ENCODE measurements at regions not wholly inside any gene's neighbourhood (a gene's known extent, or its start where the extent isn't known, plus 50 kb on each side); places are given as distances from the start of the nearest gene placed in this dataset.

DNA sequence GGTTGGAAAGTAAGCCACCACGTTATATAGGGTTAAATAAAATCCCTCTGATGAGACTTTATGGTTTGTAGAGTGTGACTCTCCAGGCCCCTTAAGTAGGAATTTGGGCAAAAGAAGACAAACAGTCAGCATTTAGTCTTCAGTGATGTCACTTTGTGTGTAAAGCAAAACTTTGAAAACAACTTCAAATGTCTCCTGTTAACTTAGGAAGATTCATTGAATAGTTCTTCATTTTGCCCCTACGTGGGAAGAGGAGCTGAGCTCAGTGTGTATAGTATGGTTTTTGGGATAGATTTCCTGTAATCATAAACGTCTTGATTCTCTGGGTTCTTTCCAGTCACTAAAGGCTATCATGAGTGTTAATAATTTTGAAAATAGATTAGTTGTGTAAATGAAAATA lies 101.3 kb downstream of the GADD45G start:
- Histone ChIP-seq H3K27ac (ENCODE audit: low read length) (no peak overlapping the region), H3K36me3 (ENCODE audit: control insufficient read depth, insufficient read depth, low read length) (no peaks in the 10 kb centered on the region)

DNA sequence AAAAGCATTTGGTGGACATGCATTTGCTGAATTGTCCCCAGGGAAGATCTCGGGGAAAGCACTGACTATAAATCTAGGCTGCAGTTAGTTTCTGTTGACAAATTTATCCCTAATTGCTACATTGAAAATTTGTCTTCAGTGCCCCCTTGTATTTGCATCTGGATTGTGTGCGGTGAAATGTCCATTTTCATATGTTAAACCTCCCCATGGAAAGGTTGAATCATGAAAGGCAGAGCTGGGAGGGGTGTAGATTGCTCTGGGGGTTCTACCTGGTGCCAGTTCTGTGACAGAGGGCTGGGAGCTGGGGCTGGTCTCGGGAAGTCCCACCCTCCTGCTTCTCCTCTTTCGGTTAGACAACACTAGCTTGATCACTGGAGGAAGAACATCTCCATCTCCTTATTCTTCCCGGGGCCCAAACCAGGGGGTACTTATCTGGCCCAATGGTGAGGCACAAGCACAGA lies 101.9 kb downstream of the GADD45G start:
- no CpG with 5 or more reads among the region's 5 CpGs for WGBS (ENCODE audit: insufficient coverage, insufficient read length)
- Histone ChIP-seq H3K4me3 (ENCODE audit: low read length) (no peak overlapping the region), H3K9me3 (ENCODE audit: control insufficient read depth, insufficient read depth, low read length) (no peaks in the 10 kb centered on the region), H3K27me3 (ENCODE audit: control insufficient read depth, insufficient read depth, low read length) (no peaks in the 10 kb centered on the region), H3K36me3 (ENCODE audit: control insufficient read depth, insufficient read depth, low read length) (no peaks in the 10 kb centered on the region), H3K27ac (ENCODE audit: low read length) (no peak overlapping the region), H3K4me1 (ENCODE audit: control insufficient read depth, insufficient read depth, low read length) (no peaks in the 10 kb centered on the region)
- DNase-seq (ENCODE audit: low read depth, low spot score): no peak

More for the DNA sequence above, 101.3 kb downstream of the GADD45G start:
- no peaks in the 10 kb centered on the region for H3K9me3 ChIP-seq (ENCODE audit: control insufficient read depth, insufficient read depth, low read length)
- H3K4me1 ChIP-seq (ENCODE audit: control insufficient read depth, insufficient read depth, low read length): no peaks in the 10 kb centered on the region
- H3K4me3 ChIP-seq (ENCODE audit: low read length): no peak overlapping the region
- no peaks in the 10 kb centered on the region for H3K27me3 ChIP-seq (ENCODE audit: control insufficient read depth, insufficient read depth, low read length)
- WGBS (ENCODE audit: insufficient coverage, insufficient read length): no CpG with 5 or more reads among the region's 3 CpGs
- no peak for DNase-seq (ENCODE audit: low read depth, low spot score)

DNA sequence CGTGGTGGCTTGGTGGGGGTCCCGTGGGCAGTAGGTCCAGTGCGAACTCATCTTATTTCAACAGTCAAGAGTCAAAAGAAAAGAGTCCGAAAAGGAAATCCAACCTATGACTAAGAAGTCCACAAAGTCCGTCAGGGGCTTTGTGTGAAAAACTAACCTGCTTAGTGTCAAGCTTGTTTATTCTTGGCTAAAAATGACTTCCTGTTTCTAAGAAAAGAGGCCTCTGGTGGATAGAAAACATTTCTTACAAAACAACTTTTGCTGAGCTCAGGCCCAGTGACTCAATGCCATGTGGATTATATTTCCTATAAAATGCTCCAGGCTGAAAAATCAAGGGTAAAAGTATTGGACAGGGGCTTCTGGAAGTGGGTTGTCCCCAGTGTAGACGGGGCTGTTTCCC lies 105.9 kb downstream of the GADD45G start:
- no peaks in the 10 kb centered on the region for H3K9me3 ChIP-seq (ENCODE audit: control insufficient read depth, insufficient read depth, low read length)
- DNase-seq (ENCODE audit: low read depth, low spot score): no peak
- H3K27me3 ChIP-seq (ENCODE audit: control insufficient read depth, insufficient read depth, low read length): no peaks in the 10 kb centered on the region
- no peaks in the 10 kb centered on the region; the same call in 1 of the 2 replicates for H3K4me1 ChIP-seq (ENCODE audit: control insufficient read depth, insufficient read depth, low read length)
- H3K36me3 ChIP-seq (ENCODE audit: control insufficient read depth, insufficient read depth, low read length): no peaks in the 10 kb centered on the region
- whole genome bisulfite sequencing (ENCODE audit: insufficient coverage, insufficient read length): no CpG with 5 or more reads among the region's 6 CpGs
- H3K27ac ChIP-seq (ENCODE audit: low read length): no peak overlapping the region
- no peak overlapping the region for H3K4me3 ChIP-seq (ENCODE audit: low read length)

DNA sequence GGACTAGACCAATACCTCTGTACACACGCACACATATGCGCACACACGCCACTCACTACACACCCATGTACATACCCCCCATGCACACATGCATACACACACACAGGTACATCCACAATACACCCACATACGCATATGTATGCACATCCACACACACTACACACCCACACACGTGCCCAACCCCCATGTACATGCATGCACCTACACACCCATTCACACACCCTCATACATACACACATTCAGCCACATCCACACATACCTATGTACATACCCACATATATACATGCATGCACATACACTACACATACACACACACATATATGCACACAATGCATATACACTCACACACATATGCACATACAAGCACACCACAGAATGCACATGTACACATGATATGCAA lies 107.1 kb downstream of the GADD45G start:
- Histone ChIP-seq H3K36me3 (ENCODE audit: control insufficient read depth, insufficient read depth, low read length) (no peaks in the 10 kb centered on the region), H3K4me1 (ENCODE audit: control insufficient read depth, insufficient read depth, low read length) (no peaks in the 10 kb centered on the region; the same call in 1 of the 2 replicates), H3K9me3 (ENCODE audit: control insufficient read depth, insufficient read depth, low read length) (no peaks in the 10 kb centered on the region), H3K4me3 (ENCODE audit: low read length) (no peak overlapping the region), H3K27me3 (ENCODE audit: control insufficient read depth, insufficient read depth, low read length) (no peaks in the 10 kb centered on the region), H3K27ac (ENCODE audit: low read length) (no peak overlapping the region)
- no peak for DNase-seq (ENCODE audit: low read depth, low spot score)
- WGBS (ENCODE audit: insufficient coverage, insufficient read length): no CpG with 5 or more reads among the region's 5 CpGs

DNA sequence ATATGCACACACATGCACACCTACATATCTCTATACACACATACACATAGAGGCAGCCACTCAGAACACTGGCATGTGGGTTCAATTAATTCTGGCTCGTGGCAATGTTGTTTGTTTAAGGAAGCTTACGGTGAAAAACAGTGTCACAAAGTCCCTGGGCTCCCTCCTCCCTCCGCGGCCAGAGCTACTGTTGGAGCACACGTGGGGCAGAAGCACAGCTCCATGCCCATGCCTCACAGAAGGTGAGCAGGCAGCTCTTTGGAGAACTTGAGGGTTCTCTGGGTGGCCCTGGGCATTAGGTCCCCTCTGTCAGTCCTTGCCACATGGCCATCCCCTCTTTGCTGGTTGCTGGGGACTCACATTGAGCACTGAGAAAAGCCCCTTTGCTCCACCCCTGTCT lies 107.5 kb downstream of the GADD45G start:
- no peak for DNase-seq (ENCODE audit: low read depth, low spot score)
- Histone ChIP-seq H3K4me3 (ENCODE audit: low read length) (no peak overlapping the region), H3K36me3 (ENCODE audit: control insufficient read depth, insufficient read depth, low read length) (no peaks in the 10 kb centered on the region), H3K9me3 (ENCODE audit: control insufficient read depth, insufficient read depth, low read length) (no peaks in the 10 kb centered on the region), H3K27me3 (ENCODE audit: control insufficient read depth, insufficient read depth, low read length) (no peaks in the 10 kb centered on the region), H3K27ac (ENCODE audit: low read length) (no peak overlapping the region), H3K4me1 (ENCODE audit: control insufficient read depth, insufficient read depth, low read length) (no peaks in the 10 kb centered on the region; the same call in 1 of the 2 replicates)
- no CpG with 5 or more reads among the region's 5 CpGs for WGBS (ENCODE audit: insufficient coverage, insufficient read length)

DNA sequence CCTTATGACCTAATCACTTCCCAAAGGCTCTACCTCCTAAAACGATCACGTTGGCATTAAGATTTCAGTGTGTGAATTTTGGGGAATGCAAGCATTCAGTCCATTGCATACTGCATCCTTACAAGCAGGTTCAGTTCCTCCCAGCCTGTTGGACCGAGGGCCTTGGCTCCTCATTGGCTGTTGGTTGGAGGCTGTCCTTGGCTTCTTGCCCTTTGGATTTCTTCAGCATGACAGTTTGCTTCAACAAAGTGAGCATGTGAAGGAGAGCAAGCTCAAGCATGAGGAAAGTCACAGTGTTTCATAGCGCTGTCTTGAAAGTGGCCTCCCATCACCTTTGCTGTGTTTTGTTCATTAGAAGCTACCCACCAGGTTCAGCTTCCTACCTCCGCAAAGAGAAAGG lies 109.5 kb downstream of the GADD45G start:
- Histone ChIP-seq H3K9me3 (ENCODE audit: control insufficient read depth, insufficient read depth, low read length) (no peaks in the 10 kb centered on the region), H3K36me3 (ENCODE audit: control insufficient read depth, insufficient read depth, low read length) (no peaks in the 10 kb centered on the region), H3K4me1 (ENCODE audit: control insufficient read depth, insufficient read depth, low read length) (no peaks in the 10 kb centered on the region; the same call in 1 of the 2 replicates), H3K27me3 (ENCODE audit: control insufficient read depth, insufficient read depth, low read length) (no peaks in the 10 kb centered on the region), H3K27ac (ENCODE audit: low read length) (no peak overlapping the region), H3K4me3 (ENCODE audit: low read length) (no peak overlapping the region)
- no CpG with 5 or more reads among the region's 5 CpGs for WGBS (ENCODE audit: insufficient coverage, insufficient read length)
- DNase-seq (ENCODE audit: low read depth, low spot score): no peak

DNA sequence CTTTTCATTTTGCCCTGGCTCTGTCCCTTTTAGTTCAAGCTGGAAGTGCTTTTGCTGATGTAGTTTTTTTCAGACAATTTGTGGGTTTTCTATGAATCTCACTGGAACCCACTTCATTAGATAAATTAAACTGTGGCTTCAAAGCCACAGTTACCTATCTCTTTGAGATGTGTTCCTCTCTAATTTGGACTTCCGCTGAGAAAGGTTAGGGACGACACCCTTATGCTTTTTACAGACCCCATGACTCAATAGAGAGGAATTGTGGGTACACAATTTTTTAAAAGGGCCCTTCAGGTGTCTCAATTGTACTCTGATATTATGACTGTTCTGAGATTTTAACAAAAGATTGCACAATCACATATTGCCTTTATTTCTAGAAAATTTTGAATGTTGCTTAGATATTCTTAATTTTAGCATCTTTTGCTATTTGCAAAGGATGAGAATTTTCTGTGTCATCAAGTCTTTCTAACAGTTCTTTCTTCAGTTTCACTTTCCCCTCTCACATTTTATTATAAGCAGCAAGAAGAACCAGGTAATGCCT lies 110.6 kb downstream of the GADD45G start:
- Histone ChIP-seq H3K4me1 (ENCODE audit: control insufficient read depth, insufficient read depth, low read length) (no peaks in the 10 kb centered on the region; the same call in 1 of the 2 replicates), H3K9me3 (ENCODE audit: control insufficient read depth, insufficient read depth, low read length) (no peaks in the 10 kb centered on the region), H3K36me3 (ENCODE audit: control insufficient read depth, insufficient read depth, low read length) (no peaks in the 10 kb centered on the region), H3K27me3 (ENCODE audit: control insufficient read depth, insufficient read depth, low read length) (no peaks in the 10 kb centered on the region), H3K27ac (ENCODE audit: low read length) (no peak overlapping the region), H3K4me3 (ENCODE audit: low read length) (no peak overlapping the region)
- DNase-seq (ENCODE audit: low read depth, low spot score): no peak
- no CpG with 5 or more reads among the region's 2 CpGs for WGBS (ENCODE audit: insufficient coverage, insufficient read length)

DNA sequence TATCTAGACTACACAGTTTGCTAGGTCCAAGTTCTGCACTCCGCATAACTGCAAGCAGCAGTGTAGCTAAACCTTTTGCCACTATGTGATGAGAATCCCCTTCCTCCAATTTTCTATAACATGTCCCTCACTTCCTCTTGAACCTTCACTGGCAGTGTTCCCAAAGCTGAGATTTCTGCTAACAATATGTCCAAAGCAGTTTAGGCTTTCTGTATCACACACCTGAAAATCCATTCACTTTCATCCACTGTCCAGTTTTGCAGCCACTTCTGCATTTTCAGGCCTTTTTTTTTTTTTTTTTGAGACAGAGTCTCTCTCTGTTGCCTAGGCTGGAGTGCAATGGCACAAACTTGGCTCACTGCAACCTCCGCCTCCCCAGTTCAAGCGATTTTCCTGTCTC lies 111.1 kb downstream of the GADD45G start:
- no peak for DNase-seq (ENCODE audit: low read depth, low spot score)
- no peaks in the 10 kb centered on the region for H3K9me3 ChIP-seq (ENCODE audit: control insufficient read depth, insufficient read depth, low read length)
- no peaks in the 10 kb centered on the region for H3K27me3 ChIP-seq (ENCODE audit: control insufficient read depth, insufficient read depth, low read length)
- no peak overlapping the region for H3K27ac ChIP-seq (ENCODE audit: low read length)
- H3K36me3 ChIP-seq (ENCODE audit: control insufficient read depth, insufficient read depth, low read length): no peaks in the 10 kb centered on the region
- WGBS (ENCODE audit: insufficient coverage, insufficient read length): no CpG with 5 or more reads among the region's 3 CpGs
- H3K4me3 ChIP-seq (ENCODE audit: low read length): no peak overlapping the region
- no peaks in the 10 kb centered on the region; the same call in 1 of the 2 replicates for H3K4me1 ChIP-seq (ENCODE audit: control insufficient read depth, insufficient read depth, low read length)

DNA sequence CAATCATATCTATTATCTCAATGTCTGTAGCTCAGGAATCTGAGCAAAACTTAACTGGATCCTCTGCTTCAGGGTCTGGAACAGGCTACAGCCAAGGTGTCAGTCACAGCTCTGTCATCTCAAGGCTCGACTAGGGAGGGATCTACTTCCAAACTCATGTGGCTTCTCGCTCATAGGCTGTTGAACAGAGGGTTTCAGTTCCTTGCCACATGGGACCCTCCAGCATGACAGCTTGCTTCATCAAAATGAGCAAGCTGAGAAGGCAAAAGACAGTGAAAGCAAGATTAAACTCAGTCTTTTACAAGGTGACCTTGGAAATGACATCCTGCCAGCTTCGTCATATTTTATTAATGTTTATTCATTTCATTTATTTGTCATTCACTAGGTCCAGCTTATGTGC lies 111.7 kb downstream of the GADD45G start:
- Histone ChIP-seq H3K4me1 (ENCODE audit: control insufficient read depth, insufficient read depth, low read length) (no peaks in the 10 kb centered on the region; the same call in 1 of the 2 replicates), H3K27me3 (ENCODE audit: control insufficient read depth, insufficient read depth, low read length) (no peaks in the 10 kb centered on the region), H3K36me3 (ENCODE audit: control insufficient read depth, insufficient read depth, low read length) (no peaks in the 10 kb centered on the region), H3K9me3 (ENCODE audit: control insufficient read depth, insufficient read depth, low read length) (no peaks in the 10 kb centered on the region), H3K27ac (ENCODE audit: low read length) (no peak overlapping the region), H3K4me3 (ENCODE audit: low read length) (no peak overlapping the region)
- no peak for DNase-seq (ENCODE audit: low read depth, low spot score)
- WGBS (ENCODE audit: insufficient coverage, insufficient read length): no CpG with 5 or more reads among the region's 3 CpGs

DNA sequence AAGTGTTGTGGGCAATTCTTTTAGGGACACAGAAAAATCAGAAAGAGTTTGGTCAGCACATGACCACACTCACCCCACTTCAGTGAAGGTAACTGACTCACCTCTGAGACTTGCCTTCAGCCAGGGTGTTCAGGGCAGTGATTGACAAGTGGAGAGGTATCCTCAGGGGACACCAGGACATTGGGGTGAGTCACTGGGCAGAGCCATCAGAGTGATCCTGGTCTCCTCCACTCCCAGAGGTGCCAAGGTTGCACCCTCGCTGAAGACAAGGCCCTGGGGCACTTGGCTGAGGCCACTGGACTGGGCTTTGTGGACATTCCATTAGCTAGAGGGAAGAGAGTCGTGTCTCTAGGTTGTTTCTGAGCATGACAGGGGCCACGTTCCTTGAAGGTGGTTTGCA lies 113.4 kb downstream of the GADD45G start:
- no peaks in the 10 kb centered on the region for H3K36me3 ChIP-seq (ENCODE audit: control insufficient read depth, insufficient read depth, low read length)
- no peak overlapping the region for H3K4me3 ChIP-seq (ENCODE audit: low read length)
- no peaks in the 10 kb centered on the region; the same call in 1 of the 2 replicates for H3K4me1 ChIP-seq (ENCODE audit: control insufficient read depth, insufficient read depth, low read length)
- H3K27ac ChIP-seq (ENCODE audit: low read length): no peak overlapping the region
- H3K9me3 ChIP-seq (ENCODE audit: control insufficient read depth, insufficient read depth, low read length): no peaks in the 10 kb centered on the region
- WGBS (ENCODE audit: insufficient coverage, insufficient read length): no CpG with 5 or more reads among the region's 3 CpGs
- no peak for DNase-seq (ENCODE audit: low read depth, low spot score)
- no peaks in the 10 kb centered on the region for H3K27me3 ChIP-seq (ENCODE audit: control insufficient read depth, insufficient read depth, low read length)

DNA sequence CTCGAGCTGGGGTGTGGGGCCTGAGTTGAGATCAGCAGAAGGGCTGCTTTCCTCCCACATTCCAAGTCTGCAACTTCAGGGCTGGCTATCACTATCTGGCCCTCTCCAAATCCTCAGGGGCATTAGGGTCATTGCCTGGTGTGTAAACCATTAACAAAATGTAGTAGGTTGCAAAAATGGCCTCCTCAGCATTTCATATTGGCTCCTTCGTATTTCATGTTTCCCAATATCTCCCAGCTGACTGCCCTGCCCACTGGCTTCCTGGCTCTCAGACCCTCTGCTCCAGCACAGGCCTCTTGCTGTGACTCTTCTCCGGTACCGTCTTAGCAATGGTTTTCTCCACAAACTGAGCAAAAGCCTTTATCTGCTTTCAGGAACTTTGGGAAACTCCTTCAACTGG lies 113.8 kb downstream of the GADD45G start:
- Histone ChIP-seq H3K4me1 (ENCODE audit: control insufficient read depth, insufficient read depth, low read length) (no peaks in the 10 kb centered on the region; the same call in 1 of the 2 replicates), H3K36me3 (ENCODE audit: control insufficient read depth, insufficient read depth, low read length) (no peaks in the 10 kb centered on the region), H3K9me3 (ENCODE audit: control insufficient read depth, insufficient read depth, low read length) (no peaks in the 10 kb centered on the region), H3K27me3 (ENCODE audit: control insufficient read depth, insufficient read depth, low read length) (no peaks in the 10 kb centered on the region), H3K27ac (ENCODE audit: low read length) (no peak overlapping the region), H3K4me3 (ENCODE audit: low read length) (no peak overlapping the region)
- no peak for DNase-seq (ENCODE audit: low read depth, low spot score)
- no CpG with 5 or more reads among the region's 4 CpGs for WGBS (ENCODE audit: insufficient coverage, insufficient read length)
